Renal cortical epithelial cell (primary cell): ENCODE measurements at regions not wholly inside any gene's neighbourhood (a gene's known extent, or its start where the extent isn't known, plus 50 kb on each side); places are given as distances from the start of the nearest gene placed in this dataset.
A peak's percentile ranks its signal among the peaks of the same experiment; 100 is the strongest.

Experiments
- DNase-seq: peaks from one replicate; pipeline ENCODE4 v3.0.0-alpha.2; 2011; ENCODE audit warnings: low read depth

GRCh38 chr9:16025627-16026026 is 472.8 kb downstream of the CCDC171 start:
- no peak for DNase-seq

DNA sequence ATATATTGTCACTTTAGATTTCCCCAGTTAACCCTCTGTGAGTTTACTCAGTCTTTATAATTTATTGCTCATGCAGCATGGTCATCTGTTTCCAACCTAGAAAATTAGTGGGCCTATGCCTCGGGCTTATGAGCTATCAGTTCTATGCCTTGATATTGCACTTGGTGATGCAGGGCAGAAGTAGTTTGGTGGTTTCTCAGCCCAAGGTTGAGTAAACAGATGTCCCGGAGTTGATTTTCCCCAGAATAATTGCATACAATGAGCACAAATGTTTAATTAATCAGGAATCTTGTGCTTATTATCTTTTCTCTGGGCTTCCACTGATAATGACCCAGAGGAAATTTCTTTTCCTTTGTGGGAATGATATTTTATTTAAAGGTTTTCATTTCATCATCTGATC is 474.0 kb downstream of the CCDC171 start:
- DNase-seq, result no peak

DNA sequence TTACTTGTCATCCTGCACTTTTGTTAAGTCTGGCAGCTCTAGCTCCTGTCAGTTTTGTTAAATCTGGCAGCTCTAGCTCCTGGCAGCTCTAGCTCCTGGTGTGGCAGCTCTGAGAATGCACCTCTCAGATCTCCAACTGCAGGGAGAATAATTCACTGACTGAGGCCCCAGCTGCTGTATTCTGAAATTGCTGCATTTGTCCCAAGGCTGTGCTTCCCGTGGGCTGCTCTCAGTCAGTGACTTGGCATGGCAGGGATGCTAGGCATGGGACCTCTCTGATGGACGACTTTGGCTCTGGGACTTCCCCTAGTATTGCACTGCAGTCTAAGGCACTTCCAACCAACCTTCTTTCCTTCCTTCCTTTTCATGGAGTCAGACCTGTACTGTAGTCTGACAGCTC is 475.7 kb downstream of the CCDC171 start:
- peak; percentile 43 for DNase-seq

GRCh38 chr9:16029046-16029615 is 476.3 kb downstream of the CCDC171 start:
- no peak for DNase-seq

- DNase-seq, result no peak
Observed at GRCh38 chr9:16029796-16030363, 477.0 kb downstream of the CCDC171 start.

DNA sequence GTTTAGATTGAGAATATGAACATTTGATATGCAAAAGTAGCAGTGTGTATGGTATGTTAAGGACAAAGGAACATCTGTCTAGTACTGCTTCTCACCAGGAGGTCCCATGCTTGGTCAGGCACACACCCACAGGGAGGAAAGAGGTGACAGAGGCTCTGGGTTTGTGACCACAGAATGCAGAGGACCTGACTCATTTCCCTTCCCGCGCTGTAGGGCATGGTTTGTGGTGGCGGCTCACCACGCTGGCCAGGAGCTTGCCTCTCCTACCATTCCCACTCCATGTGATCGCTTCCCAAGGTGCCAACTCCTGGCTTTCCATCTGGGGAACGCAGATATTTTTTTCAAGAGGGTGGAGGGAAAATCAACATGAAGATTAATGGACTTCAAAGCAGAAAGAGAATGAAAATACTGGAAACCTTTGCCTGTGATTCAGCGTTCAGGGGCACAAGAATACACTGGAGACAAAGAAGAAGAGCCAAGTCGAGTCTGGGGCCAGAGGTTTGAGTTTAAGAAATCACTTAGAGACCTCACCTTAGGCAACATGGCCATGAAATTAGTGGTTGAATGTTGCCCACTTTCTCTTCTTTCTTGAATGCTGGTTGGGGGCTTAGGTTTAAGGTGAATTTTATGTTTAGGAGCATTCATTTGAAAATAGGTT is 477.8 kb downstream of the CCDC171 start:
- peak; percentile 97 for DNase-seq

GRCh38 chr9:16031486-16031885 is 478.6 kb downstream of the CCDC171 start:
- DNase-seq, result peak; percentile 9

DNA sequence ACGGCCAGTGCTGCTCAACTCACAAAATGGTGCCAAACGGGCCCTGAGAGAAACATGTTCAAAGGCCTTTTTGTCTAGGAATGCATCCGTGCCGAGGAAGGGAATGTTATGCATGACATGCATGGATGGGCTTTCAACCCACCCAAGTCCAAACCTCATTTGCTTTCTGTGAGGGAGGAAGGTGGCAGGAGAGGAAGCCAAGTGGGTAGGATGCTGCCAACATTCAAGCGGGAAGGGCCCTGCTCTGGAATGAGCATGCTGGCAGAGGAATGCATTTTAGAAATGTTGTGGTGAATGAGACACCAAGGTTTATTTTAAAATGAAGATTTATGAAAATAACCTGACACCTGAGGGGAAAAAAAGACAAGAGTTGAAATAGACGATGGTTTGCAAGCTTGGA is 479.1 kb downstream of the CCDC171 start:
- DNase-seq, result peak; percentile 94

GRCh38 chr9:16032799-16033198 is 480.0 kb downstream of the CCDC171 start:
- DNase-seq, result peak; percentile 85

DNA sequence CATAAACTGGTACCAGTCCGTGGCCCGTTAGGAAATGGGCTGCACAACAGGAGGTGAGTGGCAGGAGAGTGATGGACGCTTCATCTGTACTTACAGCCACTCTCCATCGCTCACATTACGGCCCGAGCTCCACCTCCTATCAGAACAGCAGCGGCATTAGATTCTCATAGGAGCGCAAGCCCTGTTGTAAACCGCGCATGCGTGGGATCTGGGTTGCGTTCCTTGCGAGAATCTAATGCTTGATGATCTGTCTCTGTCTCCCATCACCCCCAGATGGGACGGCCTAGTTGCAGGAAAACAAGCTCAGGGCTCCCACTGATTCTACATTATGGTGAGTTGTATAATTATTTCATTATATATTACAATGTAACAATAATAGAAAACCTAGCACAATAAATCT is 480.4 kb downstream of the CCDC171 start:
- DNase-seq, result no peak

DNA sequence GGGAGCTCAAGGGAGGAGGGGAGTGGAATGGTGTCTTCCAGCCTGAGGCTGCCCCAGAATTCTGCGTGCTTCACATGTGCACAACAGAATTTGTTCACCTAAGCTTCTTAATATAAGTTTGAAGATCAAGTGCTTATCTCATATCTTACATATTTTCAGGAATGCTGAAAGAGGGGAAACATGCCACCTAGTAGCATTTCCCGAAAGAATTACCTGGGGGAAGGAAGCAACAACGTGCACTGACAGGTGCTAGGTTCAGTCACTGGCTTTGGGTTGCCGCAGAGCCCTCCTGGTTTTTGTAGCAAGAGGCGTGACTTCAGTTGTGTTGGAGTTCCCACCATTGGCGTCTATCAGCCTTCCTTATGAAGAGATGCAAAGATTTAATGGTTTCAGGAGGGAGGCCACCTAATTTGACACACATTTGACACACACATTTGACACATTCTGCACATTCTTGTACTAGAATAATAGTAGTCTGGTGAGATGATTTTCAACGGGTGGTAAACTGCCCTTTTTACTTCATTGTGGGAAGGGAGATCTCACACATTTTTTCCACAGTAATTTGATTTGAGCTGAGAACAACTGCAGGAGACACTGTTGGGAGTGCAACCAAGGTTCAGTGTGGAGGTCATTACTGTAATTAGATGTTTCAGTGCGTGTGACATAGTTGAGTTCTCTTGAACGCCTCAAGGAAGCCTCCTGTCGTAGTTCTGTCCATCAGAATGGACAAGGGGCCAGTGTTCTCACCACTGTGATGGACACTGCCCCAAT is 481.3 kb downstream of the CCDC171 start:
- no peak for DNase-seq

- DNase-seq, result no peak
Observed at GRCh38 chr9:16039218-16039987, 486.6 kb downstream of the CCDC171 start.

DNA sequence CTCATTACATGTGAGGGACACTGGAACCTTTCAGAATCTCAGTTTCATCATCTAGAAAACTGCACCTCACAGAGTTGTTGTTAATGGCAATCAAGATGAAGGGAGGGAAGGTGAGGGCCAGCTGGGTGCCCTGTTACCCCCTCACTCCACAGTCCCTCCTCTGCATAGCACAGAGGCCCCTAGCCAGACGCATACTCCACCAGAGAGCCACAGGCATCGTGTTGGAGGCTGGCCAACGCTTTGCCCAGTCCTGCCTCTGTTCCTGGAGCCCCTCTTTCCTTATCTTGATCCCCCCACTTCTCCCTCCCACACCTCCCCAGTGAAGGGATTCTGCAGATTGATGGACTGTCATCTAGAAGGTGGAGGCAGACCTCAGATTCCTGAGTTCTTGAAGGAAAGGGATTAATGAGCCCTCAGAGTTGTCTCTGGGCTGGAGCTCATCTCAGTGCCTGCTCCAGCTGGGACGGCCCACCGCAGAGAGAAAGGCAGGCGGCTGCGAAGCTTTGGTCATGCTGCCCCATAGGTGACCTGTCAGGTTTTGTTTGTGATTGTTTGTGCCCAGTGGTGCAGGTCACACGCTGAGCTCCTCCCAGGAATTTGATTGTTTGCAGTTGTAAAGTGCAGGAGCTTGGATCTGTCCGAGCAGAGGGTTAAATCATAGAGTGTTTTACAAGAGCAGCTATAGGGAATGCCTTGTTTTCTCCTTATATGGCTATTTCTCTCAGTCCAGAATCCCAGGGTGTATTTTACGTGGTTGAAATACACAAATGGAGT is 487.3 kb downstream of the CCDC171 start:
- DNase-seq, result peak; percentile 93

GRCh38 chr9:16043756-16044578 is 491.1 kb downstream of the CCDC171 start:
- no peak for DNase-seq

DNA sequence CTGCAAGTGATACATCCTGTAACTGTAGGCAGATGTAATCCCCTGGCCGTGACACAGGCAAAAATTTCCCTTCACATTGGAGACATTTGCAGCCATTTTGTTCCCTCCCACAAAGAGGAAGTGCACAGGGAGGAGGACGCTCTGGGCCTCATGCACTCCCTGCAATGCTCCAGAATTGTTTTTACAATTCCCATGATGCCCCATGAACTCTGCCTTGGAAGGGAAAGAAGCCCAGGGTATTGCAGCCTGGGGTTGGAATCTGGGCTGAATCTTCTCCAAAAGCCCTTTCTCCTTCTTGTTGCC is 491.7 kb downstream of the CCDC171 start:
- no peak for DNase-seq

GRCh38 chr9:16045651-16046280 is 492.9 kb downstream of the CCDC171 start:
- no peak for DNase-seq

DNA sequence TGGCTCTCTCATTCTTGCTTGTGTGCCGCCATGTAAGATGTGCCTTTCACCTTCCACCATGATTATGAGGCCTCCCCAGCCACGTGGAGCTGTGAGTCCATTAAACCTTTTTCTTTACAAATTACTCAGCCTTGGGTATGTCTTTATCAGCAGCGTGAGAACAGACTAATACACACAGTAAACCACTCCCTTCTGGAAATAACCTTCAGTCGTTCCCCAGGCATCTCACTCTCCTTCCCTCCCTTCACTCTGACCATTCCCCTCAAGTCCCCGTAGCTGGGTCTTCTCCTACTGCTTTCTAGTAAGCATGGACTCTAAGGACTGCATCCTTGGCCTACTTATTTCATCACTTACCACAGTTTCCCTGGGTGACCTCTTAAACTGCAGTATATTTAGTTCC is 493.9 kb downstream of the CCDC171 start:
- DNase-seq, result no peak

DNA sequence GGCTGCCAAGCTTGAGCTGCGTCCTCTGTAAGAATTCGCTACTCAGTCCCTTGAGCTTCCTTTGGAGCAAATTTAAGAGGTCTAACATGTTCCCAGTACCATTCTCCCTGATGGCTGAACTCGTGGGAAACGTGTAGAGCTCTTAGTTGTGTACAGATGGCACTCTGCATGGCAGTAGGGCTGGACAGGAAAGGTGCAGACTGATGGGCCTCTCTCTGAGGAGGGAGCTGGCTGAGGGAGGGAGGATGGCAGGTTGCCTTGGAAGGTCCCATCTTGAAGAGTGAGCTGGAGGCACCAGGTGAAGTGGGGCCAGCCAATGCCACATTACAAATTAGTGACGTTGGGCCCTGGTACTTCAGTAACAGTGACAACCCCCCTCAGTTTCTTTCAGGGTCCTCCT is 495.3 kb downstream of the CCDC171 start:
- no peak for DNase-seq

GRCh38 chr9:16052146-16052545 is 499.3 kb downstream of the CCDC171 start:
- no peak for DNase-seq
